ENCODE measurements at regions not wholly inside any gene's neighbourhood (a gene's known extent, or its start where the extent isn't known, plus 50 kb on each side); places are given as distances from the start of the nearest gene placed in this dataset.
"Not testable (repeated sequence)": the region's sequence is repeated elsewhere in the genome, so short reads cannot be mapped to it uniquely, and the experiment has no call there.

DNA sequence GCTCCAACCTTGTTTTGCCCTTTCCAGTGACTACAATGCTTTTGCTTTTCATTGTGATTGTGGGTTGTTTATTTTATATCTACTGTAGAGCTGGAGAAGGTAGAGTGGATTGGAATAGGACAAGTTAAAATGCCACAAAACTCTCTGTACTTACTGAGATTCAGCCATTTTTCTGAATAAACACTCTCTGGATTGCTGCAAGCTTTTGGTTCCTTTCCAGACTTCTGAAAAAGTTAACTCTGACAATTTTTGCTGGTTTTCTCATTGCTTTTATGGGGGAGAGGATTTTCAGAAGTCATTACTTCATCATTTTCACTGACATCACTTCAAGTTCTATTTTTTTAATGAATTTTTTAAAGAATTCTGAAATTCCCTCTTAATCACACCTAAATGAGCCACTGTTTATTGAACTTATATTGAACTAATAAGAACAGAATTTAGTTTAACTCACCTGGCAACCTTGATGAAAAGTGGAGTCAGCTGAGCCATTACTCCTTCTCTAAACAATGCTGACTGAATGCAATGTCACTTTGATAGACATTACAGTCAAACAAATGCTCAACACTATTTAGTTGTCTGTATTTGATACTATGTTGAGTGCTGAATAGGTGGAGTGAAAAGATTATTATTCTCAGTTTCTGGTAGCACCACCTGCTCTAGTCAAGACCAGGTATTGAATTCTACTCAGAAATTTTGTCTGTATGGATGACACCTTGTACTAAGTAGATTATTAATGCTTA, 303.5 kb downstream of the DLEU7 start:
- DNase-seq: no peak

DNA sequence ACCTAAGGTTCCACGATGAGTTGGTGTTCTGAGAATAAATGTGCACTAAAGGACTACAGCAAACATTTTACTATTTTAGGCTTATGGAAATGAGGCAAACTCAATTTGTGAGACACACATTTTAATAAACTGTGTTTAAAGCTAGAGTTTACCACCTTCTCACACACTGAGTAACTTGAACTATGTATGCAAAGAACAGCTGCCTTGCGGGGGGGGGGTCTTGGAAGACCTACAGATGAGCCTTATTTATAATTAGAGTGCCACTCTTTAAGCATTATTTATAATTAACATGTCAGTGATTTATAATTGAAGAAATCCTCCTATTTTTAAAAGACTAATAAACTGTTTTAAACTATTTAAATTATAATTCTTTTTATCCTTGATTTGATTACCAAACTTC, 300.4 kb downstream of the DLEU7 start:
- DNase-seq: no peak

DNA sequence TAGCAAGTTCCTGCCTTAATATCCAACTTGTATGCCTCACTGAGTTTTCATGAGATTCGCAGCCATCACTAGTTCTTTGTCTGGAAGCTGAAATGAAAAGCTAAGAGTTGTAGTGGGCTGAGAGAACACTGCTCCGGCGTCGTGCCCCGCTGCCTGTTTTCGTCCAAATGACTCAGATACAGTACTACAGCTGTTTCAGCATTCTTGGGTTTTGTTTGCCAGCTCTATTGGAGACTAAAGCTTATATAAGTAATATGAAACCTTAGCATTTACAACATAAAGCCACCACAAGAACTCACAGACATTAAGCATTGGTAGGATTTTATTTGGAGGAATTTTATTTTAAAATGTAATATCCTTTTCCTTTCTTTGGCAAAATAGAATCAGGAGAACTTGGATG, 299.7 kb downstream of the DLEU7 start:
- no peak for DNase-seq

- DNase-seq: no peak
These were observed 299.3 kb downstream of the DLEU7 start for GRCh38 chr13:50544211-50544610.

- DNase-seq: not testable (repeated sequence)
These were observed 296.3 kb downstream of the DLEU7 start for GRCh38 chr13:50547175-50547574.

GRCh38 chr13:50548586-50548985, 294.9 kb downstream of the DLEU7 start:
- no peak for DNase-seq

DNA sequence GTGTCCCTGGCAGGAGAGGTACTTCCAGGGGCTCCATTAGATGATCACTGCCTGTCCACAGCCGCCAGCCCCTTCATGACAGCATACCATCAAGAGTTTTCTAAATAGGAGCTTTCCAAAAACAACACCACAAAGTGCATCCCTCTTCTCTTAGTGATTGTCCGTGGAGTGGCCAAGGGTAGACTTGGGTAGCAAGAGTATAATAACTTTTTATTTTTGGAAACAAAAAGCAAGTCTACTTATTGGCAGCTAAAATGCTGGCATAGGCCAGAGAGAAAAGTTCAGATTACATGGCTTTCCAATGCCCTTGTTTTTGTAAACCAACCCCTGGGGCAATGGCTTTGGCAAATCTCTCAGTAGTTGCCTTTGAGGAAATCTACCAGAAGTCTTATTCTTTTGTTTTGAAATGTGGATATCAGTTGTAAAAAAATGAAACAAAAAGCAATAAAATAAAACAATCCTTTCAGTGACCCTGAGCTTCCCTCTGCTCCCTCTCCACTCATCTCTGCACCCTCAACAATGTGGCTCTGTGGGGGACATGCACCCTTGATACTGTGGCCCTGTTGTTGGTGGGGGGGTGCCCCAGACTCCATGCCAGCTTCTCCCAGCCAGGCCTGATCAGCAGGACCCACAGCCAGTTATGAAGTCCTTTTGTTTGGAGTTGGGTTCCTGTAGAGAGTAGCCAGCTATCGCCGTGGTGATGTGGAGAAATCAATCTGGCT, 294.1 kb downstream of the DLEU7 start:
- no peak for DNase-seq

- DNase-seq: no peak
These were observed 293.3 kb downstream of the DLEU7 start for GRCh38 chr13:50550151-50550550.

- no peak for DNase-seq
These were observed 291.0 kb downstream of the DLEU7 start for GRCh38 chr13:50552424-50552966.

GRCh38 chr13:50561739-50562138, 281.8 kb downstream of the DLEU7 start:
- DNase-seq: no peak

DNA sequence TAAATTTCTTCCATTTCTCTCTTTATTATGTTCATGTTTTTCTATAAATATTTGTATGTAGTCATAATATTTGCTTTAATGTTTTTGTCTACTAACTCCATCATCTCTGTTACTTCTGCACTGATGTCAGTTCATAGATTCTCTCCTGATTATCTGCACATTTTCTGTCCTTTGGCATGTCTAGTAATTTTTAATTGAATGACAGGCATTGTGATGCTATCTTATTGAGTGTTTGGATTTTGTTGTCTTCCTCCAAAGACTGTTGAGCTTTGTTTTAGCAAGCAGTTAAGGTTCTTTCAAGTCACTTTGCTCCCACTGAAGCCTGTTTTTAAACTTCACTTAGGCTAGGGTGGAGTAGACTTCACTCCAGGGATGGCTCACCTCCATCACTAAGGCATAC, 276.8 kb downstream of the DLEU7 start:
- no peak for DNase-seq

- DNase-seq: no peak
These were observed 271.4 kb downstream of the DLEU7 start for GRCh38 chr13:50572129-50572528.

GRCh38 chr13:50573066-50573465, 270.4 kb downstream of the DLEU7 start:
- DNase-seq: no peak

DNA sequence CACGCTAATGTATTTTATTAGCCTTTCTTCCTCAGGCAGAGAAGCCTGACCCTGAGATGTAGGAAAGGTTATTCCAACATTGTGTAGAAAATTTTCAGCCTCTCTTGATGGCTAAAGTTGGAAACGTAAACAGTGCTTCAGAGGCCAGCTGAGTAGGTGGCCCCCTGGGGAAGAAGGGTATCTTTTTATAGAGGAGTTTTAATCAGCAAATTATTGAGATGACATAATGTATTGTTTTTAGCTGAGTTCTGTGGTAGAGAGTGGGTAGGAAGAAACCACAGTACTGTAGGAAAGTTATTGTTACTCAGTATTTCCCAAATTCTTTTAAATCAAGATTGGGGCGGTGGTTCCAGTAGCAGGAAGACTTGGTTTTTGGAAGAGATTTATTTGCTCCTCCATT, 268.8 kb downstream of the DLEU7 start:
- no peak for DNase-seq

DNA sequence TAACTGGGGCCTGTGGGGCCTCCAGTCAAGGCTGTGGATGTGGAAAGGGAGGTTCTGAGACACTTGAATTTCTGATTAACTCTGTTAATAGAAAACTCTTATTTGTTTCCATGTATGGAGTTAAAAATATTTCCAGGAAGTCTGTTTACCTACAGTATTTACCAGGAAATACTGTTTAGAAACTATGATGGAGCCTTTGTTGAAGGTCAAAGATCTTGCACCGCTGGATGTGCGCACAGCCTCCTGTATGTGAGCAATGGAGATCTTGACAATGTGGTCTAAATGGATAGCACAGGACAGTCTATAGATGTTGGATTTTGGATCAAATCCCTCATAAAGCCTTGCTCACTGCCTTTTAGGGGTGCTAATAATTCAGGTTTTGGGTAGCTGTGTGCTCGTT, 268.4 kb downstream of the DLEU7 start:
- no peak for DNase-seq

DNA sequence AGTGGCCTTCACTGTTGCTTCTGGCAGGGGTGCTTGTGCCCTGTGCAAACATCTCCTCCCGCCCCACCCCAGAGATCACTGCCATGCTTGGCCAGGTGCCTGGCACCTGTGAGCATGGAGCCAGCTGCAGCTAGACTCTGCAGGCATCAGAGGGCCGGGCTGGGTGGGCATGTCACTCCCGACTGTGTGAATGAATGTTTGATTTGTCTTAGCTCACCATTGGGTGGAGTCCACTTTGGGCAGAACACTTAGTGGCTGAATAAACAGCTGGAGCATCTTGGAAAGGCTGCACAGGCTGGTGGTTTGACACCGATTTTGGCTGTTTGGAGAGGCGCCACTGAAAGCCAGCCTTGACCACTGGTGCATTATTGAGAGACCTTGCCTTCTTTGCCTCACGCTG, 267.3 kb downstream of the DLEU7 start:
- DNase-seq: no peak

DNA sequence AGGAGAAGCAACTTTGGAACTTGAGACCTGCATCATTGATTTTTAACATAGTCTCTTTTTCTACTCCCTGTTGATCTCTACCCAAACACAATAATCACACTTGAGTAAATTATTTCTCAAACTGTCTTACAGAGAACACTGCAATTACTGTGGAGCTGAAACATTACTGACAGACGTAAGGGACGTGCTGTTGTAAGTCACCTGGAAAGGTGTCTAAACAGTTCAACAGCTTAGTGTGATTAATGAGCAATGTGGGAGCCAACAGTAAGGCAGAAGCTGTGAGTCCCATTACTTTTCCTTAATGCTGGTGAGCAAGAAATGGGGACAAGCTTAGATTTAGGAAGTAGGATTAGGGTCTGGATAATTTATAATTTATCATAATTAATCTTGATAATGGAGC, 265.7 kb downstream of the DLEU7 start:
- DNase-seq: no peak

GRCh38 chr13:50580684-50581305, 262.7 kb downstream of the DLEU7 start:
- no peak for DNase-seq

DNA sequence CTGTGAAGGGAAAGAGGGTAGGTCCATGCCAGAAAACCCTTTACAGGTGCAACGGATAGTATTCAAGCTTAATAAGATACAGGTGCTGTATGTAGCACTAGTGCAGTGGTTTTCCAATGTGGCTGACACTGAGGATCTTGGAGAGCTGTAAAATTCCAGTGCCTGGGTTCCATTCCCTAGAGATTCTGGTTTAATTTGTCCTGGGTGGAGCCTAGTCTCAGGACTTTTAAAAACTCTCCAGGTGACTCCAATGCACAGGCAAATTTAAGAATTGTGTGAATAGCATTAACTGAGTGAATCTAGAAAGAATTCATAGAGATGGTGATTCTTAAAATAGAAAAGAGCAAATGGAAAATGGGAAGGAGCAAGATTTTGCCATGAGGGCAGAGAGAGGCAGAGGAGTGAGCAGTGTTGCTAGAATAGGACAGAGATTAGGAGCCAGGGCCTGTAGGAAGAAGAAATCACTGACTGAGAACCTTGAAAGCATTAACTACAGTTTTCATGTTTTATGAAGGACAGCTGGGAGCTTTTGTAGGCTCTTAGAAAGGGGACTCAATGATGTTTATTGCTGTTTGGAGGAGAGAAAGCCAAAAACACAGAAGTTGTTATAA, 261.8 kb downstream of the DLEU7 start:
- no peak for DNase-seq

DNA sequence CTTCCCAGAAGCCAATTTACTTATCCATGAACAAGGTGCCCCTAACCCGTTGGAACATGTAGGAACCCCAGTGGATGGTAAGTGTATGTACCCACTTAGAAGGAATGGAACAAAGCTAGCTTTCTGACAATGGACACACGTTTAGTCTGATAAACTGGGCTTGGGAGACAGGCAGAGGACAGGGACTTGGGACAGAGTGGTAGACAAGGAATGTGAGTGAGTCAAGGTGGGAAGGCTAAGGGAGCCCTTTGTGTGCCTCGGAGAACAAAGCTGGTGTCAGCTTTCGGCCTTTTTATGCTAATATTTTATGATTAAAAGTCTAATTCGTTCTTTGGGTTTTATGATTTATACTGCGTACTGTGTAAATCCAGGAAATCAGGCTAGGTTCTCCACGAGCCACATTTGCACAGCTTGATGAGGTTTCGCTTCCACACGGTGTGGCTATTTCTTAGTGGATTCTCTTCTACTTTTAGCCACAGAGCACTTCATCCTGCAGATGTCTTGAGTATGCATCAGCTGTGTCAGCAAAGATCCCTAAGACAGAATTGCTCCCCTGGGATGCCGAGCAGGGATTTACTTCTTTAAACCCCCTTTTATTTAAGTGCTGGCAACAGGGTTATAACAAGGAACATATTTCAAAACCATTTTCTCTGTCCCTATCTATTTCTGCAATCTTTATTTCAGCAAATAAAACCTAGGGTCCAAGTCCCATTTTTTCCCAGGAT, 258.5 kb downstream of the DLEU7 start:
- DNase-seq: no peak

- no peak for DNase-seq
These were observed 257.6 kb downstream of the DLEU7 start for GRCh38 chr13:50585674-50586413.
